Cardiac fibroblast (primary cell): ENCODE measurements at regions not wholly inside any gene's neighbourhood (a gene's known extent, or its start where the extent isn't known, plus 50 kb on each side); places are given as distances from the start of the nearest gene placed in this dataset.

Experiments used
- DNase-seq, 2 donors: peaks; one replicate each; pipeline versions ENCODE4 v3.0.0 to v3.0.0-alpha.2; 2010; ENCODE audit warnings: low read depth in 2 of 2
- H3K4me3 ChIP-seq, 2 donors: replicated peaks in 1 of 2; 1 replicate in 1 of 2; 2 replicates in 1 of 2; pipeline ENCODE4 v1.5.1; 2011; ENCODE audit warnings: low read depth in 2 of 2, low read length in 2 of 2, mild to moderate bottlenecking in 2 of 2, moderate library complexity in 1 of 2
- CTCF ChIP-seq: IDR thresholded peaks from one replicate; pipeline ENCODE4 v1.5.1; 2011; ENCODE audit warnings: low read depth, mild to moderate bottlenecking, low read length, inconsistent platforms

- DNase-seq: no peak
- no peak for TF ChIP-seq CTCF
- H3K4me3 ChIP-seq: no peak overlapping the region
These were observed 78.4 kb upstream of the NECTIN1 start for GRCh38 chr11:119807402-119807801.

GRCh38 chr11:119806064-119806915, 77.3 kb upstream of the NECTIN1 start:
- DNase-seq: no peak
- no peak for TF ChIP-seq CTCF

GRCh38 chr11:119805663-119806062, 76.7 kb upstream of the NECTIN1 start:
- no peak for TF ChIP-seq CTCF
- H3K4me3 ChIP-seq: no peak overlapping the region
- no peak for DNase-seq

More at GRCh38 chr11:119806064-119806915, 77.3 kb upstream of the NECTIN1 start:
- H3K4me3 ChIP-seq: no peak overlapping the region

- H3K4me3 ChIP-seq: no peak overlapping the region
- no peak for DNase-seq
- TF ChIP-seq CTCF: no peak
These were observed 75.7 kb upstream of the NECTIN1 start for GRCh38 chr11:119804698-119805097.

GRCh38 chr11:119803726-119804294, 74.8 kb upstream of the NECTIN1 start:
- TF ChIP-seq CTCF: no peak
- no peak overlapping the region for H3K4me3 ChIP-seq
- DNase-seq: no peak

GRCh38 chr11:119803139-119803538, 74.1 kb upstream of the NECTIN1 start:
- DNase-seq: no peak
- no peak for TF ChIP-seq CTCF
- no peak overlapping the region for H3K4me3 ChIP-seq

GRCh38 chr11:119802670-119803069, 73.7 kb upstream of the NECTIN1 start:
- no peak overlapping the region for H3K4me3 ChIP-seq
- DNase-seq: no peak
- no peak for TF ChIP-seq CTCF
